ENCODE measurements at regions not wholly inside any gene's neighbourhood (a gene's known extent, or its start where the extent isn't known, plus 50 kb on each side); places are given as distances from the start of the nearest gene placed in this dataset.

DNA sequence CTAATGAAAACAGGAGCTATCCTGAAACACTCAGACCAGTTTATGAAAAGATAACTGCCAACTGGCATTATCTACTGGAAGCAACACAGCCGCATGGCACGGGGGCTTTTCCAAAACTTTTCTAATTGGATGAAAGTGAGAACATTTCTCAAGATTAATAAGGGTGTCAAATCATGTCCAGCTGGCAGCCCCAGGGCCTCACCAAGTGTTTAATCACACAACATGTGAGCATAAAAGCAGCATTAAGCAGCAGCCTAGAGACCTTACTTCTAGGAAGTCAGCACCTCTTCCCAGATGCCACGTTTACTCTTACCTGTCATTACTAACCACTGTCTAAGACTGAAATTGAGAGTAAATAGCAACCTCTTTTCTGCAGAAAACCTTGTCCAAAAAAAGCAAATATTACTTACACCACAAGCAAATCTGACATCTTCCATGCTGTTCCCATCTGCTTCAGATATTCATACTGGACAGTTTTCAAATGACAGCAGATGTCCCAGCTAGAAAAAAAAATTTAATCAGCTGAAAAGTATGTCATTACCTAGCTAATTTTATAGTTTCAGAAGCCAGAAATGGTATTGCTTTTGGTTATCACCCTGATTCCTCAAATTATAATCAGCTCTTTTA lies 341.5 kb upstream of the ZP4 start:
- DNase-seq: no peak
- intact Hi-C loops (cut with DNase I): no loop called here
- peak in 1 of 2 donors; percentile 23 for ATAC-seq

GRCh38 chr1:238226810-238227209 lies 336.1 kb upstream of the ZP4 start:
- intact Hi-C loops (cut with DNase I): no loop called here
- DNase-seq (no peak), ATAC-seq (no peak)

DNA sequence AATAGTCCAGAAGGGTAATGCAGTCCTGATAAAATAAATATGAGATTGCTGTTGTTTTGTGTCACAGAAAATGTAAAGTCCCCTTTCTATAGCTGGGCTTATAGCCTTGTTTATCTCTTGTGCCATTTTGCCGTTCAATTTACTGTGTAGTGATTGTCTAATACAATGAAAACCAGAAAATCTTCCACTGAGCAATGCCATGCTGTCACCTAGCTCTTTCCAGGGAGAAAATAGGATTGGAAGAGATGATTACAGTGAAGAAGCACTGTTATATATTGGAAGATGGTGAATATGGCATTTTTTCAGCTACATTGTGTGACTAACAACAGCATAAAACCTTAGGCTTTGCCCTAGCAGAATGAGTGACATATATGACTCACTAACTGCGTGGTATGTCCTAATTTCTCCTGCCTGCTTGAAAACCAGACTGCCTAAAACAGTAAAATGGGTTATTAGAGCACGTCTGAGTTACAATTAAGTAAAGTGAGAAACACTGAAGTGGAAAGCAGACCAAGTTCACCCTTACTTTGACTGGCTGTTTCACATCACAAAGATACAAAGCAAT lies 332.4 kb upstream of the ZP4 start:
- no peak for DNase-seq
- intact Hi-C loops (cut with DNase I): no loop called here
- ATAC-seq: no peak

GRCh38 chr1:238221738-238222137 lies 331.0 kb upstream of the ZP4 start:
- no peak for ATAC-seq
- DNase-seq: no peak
- intact Hi-C loops (cut with DNase I): no loop called here

- DNase-seq (no peak), ATAC-seq (no peak)
- intact Hi-C loops (cut with DNase I): no loop called here
These were observed 323.7 kb upstream of the ZP4 start for GRCh38 chr1:238214449-238214848.

DNA sequence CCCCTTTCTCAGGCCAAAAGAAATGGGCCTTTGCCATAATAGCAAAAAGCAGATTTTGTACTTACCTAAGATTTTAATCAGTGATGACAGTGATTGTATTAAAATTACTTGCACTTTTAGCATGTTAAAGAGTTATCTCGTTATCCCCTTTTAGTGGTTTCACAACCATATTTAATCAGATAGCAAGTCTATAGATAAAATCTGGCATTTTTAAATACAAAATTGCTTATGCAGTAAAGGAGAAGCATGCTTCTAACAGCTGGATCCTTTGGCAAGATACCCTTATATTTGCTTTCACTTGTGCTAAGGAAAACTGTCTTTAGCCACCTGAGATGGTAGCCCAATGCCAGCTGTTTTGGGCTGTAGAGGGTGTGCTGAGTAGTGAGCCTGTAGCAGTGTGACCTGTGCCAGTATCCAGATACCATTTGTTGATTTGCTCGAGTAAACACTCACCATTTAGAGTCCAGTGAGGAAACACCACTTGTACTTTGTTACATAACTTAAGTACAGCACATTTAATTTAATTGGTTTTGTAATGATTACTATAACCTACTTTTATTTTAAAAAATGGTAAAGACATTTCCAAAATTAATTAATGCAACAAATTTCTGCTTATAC lies 314.4 kb upstream of the ZP4 start:
- intact Hi-C loops (cut with DNase I): no loop called here
- no peak for ATAC-seq
- no peak for DNase-seq

GRCh38 chr1:238201992-238202391 lies 311.3 kb upstream of the ZP4 start:
- ATAC-seq: no peak
- DNase-seq: no peak

GRCh38 chr1:238199325-238199724 lies 308.6 kb upstream of the ZP4 start:
- intact Hi-C loops (cut with DNase I): no loop called here
- no peak for ATAC-seq

More at GRCh38 chr1:238201992-238202391, 311.3 kb upstream of the ZP4 start:
- intact Hi-C loops (cut with DNase I): no loop called here

DNA sequence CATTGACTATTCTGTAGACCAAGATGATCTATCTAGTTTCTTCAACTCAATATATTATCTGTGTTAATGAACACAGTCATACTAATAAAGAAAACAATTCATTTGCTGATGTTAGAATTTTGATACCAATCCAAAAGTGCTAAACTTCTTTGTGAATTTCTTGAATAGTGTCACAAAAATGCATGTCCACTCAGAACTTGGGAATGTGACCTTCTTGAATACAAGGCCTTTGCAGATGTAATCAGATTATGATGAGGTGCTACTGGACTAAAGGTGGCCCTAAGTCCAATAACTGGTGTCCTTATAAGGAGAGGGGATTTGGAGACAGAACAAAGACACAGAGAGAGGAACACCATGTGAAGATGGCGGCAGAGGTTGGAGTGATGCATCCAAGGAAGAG lies 305.8 kb upstream of the ZP4 start:
- ATAC-seq (no peak), DNase-seq (no peak)
- intact Hi-C loops (cut with DNase I): no loop called here

More at GRCh38 chr1:238199325-238199724, 308.6 kb upstream of the ZP4 start:
- no peak for DNase-seq

- no peak for DNase-seq
- intact Hi-C loops (cut with DNase I): no loop called here
- no peak for ATAC-seq
These were observed 300.4 kb upstream of the ZP4 start for GRCh38 chr1:238191170-238191569.

DNA sequence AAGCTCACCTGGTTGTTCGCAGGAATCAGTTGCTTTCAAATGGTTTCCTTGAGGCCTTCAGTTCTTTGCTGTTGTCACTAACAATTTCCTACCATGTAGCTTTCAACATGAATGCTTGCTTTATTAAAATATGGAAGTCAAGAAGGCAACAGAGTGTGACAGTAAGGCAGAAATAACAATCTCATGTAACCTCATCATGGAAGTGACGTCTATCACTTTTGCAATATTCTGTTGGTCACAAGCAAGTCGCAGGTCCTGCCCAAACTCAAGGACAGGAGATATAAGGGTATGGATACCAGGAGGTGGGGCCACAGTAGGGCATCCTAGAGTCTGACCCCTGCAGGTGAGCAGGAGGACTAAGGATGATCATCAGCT lies 296.8 kb upstream of the ZP4 start:
- ATAC-seq (no peak), DNase-seq (no peak)
- intact Hi-C loops (cut with DNase I): no loop called here

DNA sequence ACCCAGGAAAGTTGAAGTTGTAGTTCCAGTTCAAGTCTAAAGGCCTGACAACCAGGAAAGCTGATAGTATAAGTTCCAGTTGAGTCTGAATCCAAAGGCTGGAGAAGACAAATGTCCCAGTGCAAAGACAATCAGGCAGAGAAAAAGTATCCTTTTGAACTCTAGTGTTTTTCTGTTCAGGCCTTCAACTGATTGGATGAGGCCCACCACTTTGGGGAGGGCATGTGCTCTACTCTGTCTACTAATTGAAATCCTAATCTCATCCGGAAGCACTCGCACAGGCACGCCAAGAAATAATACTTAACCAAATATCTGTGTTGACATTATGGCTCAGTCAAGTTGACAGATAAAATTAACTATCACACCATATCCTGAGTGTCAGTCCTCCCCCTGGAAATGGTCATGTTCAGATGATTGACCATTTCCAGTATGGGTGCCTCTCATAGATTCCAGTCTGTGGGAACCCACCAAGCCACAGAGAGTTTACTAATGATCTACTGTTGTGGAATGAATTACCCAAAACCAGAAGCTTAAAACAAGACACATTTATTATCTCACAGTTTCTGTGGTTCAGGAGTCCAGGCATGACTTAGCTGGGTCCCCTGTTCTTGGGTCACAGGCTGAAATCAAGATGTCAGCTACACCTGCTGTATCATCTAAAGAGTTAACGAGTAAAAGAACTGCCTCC lies 296.3 kb upstream of the ZP4 start:
- ATAC-seq (no peak), DNase-seq (no peak)
- intact Hi-C loops (cut with DNase I): no loop called here

DNA sequence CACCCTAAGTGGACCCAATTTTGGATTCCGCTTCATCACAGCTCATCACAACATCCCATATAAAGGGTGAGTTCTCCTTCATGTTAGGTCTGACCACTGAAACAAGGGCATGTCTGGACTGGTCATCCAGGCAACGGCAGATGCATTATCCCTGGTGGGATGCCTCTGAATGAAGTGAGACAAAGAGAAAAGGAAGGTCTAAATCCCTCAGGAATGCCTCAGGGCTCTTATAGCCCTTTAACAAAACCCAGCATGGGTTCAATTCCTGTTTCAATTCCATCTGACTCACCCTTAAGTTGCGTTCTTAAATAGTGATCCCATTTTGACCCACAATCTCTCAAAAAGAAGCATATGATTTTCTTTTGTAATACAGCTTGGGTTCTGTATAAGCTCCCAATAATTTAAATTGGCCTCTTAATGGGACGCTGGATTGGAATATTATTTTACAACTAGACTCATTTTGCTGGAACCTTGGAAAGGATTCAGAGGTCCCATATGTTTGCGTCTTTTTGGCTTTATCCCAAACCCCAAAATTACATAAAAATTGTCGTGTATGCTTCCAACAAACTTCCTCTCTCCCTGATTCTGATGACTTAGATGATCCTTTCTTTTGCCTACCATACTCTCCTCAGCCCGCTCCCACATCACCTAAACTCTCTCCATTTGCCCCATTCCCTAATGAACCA lies 287.4 kb upstream of the ZP4 start:
- ATAC-seq: no peak
- no peak for DNase-seq
- intact Hi-C loops (cut with DNase I): no loop called here

DNA sequence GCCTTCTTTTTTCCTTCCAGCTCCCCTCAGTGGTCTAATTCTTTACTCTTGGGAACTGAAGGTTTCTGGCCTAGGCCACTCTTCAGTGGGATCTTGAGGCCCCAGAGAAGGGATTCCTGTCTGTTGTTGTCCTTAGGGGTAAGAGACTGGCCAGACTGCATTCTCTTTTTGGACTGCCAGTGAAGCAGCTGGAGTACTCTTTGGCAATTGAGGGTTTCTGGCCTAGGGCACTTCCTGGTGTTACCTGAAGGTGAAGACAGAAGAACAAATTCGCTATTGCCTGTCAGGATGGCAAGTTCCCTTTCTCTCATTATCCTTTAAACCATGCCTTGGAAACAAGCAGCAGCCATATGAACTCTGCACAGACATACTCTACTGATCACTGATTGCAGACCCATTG lies 286.6 kb upstream of the ZP4 start:
- no peak for ATAC-seq
- intact Hi-C loops (cut with DNase I): no loop called here
- no peak for DNase-seq

GRCh38 chr1:238176441-238176840 lies 285.7 kb upstream of the ZP4 start:
- DNase-seq (no peak), ATAC-seq (no peak)
- intact Hi-C loops (cut with DNase I): no loop called here

- DNase-seq: no peak
- intact Hi-C loops (cut with DNase I): no loop called here
- ATAC-seq: no peak
These were observed 281.3 kb upstream of the ZP4 start for GRCh38 chr1:238171985-238172384.

DNA sequence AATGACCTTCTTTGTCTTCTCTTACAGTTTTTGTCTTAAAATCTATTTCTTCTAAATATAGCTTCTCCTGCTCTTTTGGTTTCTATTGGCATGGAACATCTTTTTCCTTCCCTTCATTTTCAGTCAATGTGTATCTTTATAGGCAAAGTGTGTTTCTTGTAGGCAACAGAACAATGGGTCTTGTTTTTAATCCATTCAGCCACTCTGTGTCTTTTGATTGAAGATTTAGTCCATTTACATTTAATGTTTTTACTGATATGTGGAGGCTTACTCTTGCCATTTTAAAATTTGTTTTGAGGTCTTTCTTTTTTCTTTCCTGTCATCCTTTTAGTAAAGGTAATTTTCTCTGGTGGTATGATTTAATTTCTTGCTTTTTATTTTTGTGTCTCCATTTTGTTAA lies 271.2 kb upstream of the ZP4 start:
- ATAC-seq (no peak), DNase-seq (no peak)
- intact Hi-C loops (cut with DNase I): no loop called here

- ATAC-seq: no peak
- no peak for DNase-seq
- intact Hi-C loops (cut with DNase I): no loop called here
These were observed 263.2 kb upstream of the ZP4 start for GRCh38 chr1:238153939-238154338.

- intact Hi-C loops (cut with DNase I): no loop called here
- DNase-seq (no peak), ATAC-seq (no peak)
These were observed 262.5 kb upstream of the ZP4 start for GRCh38 chr1:238153253-238153652.

DNA sequence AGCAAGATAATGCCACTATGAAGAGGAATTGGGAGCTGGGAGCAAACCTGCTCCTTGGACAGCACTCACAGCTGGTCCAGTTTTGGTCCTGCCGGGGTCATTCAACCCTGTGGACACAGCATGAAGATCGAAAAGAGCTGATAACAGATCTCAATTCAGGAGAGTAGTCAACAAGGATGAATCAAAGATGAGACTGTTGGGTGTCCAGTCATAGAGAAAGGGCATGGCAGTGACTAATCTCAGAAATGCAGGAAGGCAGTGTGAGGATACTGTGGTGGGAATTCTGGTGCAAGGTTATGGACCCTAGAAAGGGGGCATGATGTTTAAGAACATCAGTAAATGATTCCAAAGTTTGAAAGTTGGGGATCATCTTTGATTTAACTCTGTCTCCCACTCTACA lies 261.4 kb upstream of the ZP4 start:
- DNase-seq: no peak
- no peak for ATAC-seq
- intact Hi-C loops (cut with DNase I): no loop called here
